Psoas muscle (tissue), 7 donors: ENCODE measurements at regions not wholly inside any gene's neighbourhood (a gene's known extent, or its start where the extent isn't known, plus 50 kb on each side); places are given as distances from the start of the nearest gene placed in this dataset.

ENCODE experiments used
- ATAC-seq, 4 donors: fragments of 200-7000 bp; cut with Tn5 transposase; one replicate each; pipeline ENCODE4 v1.9.1; 2020; ENCODE audit warnings: moderate library complexity in 3 of 4, mild to moderate bottlenecking in 2 of 4
- DNase-seq, 2 donors: peaks; one replicate each; pipeline ENCODE4 v3.0.0-alpha.2; 2020
- H3K27ac ChIP-seq: fragments of 200-600 bp; one replicate; pipeline ENCODE4 v1.8.0; 2022
- H3K27me3 ChIP-seq, 3 donors: fragments of 200-600 bp in 1 of 3; one replicate each; pipeline versions ENCODE4 v1.6.1 to v1.8.0; 2013 to 2022; ENCODE audit warnings: low read length in 2 of 3, mild to moderate bottlenecking in 2 of 3, moderate library complexity in 1 of 3; ENCODE audit not compliant: insufficient read depth in 3 of 3
- H3K36me3 ChIP-seq, 2 donors: fragments of 200-600 bp in 1 of 2; one replicate each; pipeline versions ENCODE4 v1.6.1 to v1.8.0; 2013 to 2022; ENCODE audit warnings: low read depth in 1 of 2, mild to moderate bottlenecking in 1 of 2, moderate library complexity in 1 of 2; ENCODE audit not compliant: insufficient read depth in 1 of 2
- H3K4me1 ChIP-seq: fragments of 200-600 bp; one replicate; pipeline ENCODE4 v1.8.0; 2022
- H3K4me3 ChIP-seq: fragments of 200-600 bp; one replicate; pipeline ENCODE4 v1.8.0; 2022; ENCODE audit warnings: mild to moderate bottlenecking
- H3K9me3 ChIP-seq: fragments of 200-600 bp; one replicate; pipeline ENCODE4 v1.8.0; 2022
- CTCF ChIP-seq: fragments of 200-600 bp; IDR thresholded peaks from one replicate; pipeline ENCODE4 v1.8.0; 2022; ENCODE audit warnings: antibody characterized with exemption
- WGBS, 3 donors: extraction: QIAGEN DNeasy Blood & Tissue Kit; methylation state at CpG; one replicate each; pipeline versions ENCODE4 v1.1.6 to v1.1.7; 2013; 5-methylcytosine and 5-hydroxymethylcytosine counted together
- intact Hi-C, 2 donors: fragments of 100-400 bp; cut with DNase I; formaldehyde crosslinking; loops; one replicate each; pipeline versions ENCODE4 v1.11.0 to v1.14.2; 2022
- donor health status: healthy with polysubstance abuse.
- donor health status: DM: no; HTN: no; CAD: no; lungs with moderate emphysema.
- donor health status: Bipolar disorder and iron deficiency.
- donor health status: healthy.
- donor health status: DM: yes; HTN: yes; CAD: no.
- donor health status: DM: no; HTN: no; CAD: no.
- donor health status: DM: yes; HTN: yes; CAD: no.

- intact Hi-C loops, result no loop called here
- H3K27me3 ChIP-seq, result peaks cover 0 to 3% (median 0%) of the 10 kb centered on the region in 3 donors
- no peak overlapping the region for H3K4me3 ChIP-seq
- H3K9me3 ChIP-seq, result no peaks in the 10 kb centered on the region
- no peak for DNase-seq
- no peaks in the 10 kb centered on the region for H3K36me3 ChIP-seq
- ATAC-seq, result peak in 1 of 4 donors; percentile 17
- no peak overlapping the region for H3K27ac ChIP-seq
- TF ChIP-seq CTCF, result no peak
- H3K4me1 ChIP-seq, result peaks cover 14% of the 10 kb centered on the region
- WGBS, 3 donors, result 72 to 85% (median 76%) methylated on average over 19 to 20 of the region's 20 CpGs
Measured at GRCh38 chr6:170025341-170025911, 265.5 kb downstream of the DLL1 start.

GRCh38 chr6:170024940-170025339, 265.9 kb downstream of the DLL1 start:
- 27 to 43% (median 30%) methylated on average over 7 of the region's 7 CpGs for WGBS, 3 donors
- no peaks in the 10 kb centered on the region for H3K36me3 ChIP-seq
- no peak overlapping the region for H3K27ac ChIP-seq
- DNase-seq, result no peak
- ATAC-seq, result peak; percentile 48 to 75 (median 68)
- intact Hi-C loops, result no loop called here
- TF ChIP-seq CTCF, result no peak
- no peak overlapping the region for H3K4me3 ChIP-seq
- peaks cover 14% of the 10 kb centered on the region for H3K4me1 ChIP-seq
- H3K9me3 ChIP-seq, result no peaks in the 10 kb centered on the region
- peaks cover 0 to 3% (median 0%) of the 10 kb centered on the region in 3 donors for H3K27me3 ChIP-seq

- peak in 1 of 4 donors; percentile 17 for ATAC-seq
- peaks cover 18% of the 10 kb centered on the region for H3K4me1 ChIP-seq
- peak overlapping the region; percentile 15 for H3K4me3 ChIP-seq
- H3K27me3 ChIP-seq, result peaks cover 0 to 3% (median 0%) of the 10 kb centered on the region in 3 donors
- no peaks in the 10 kb centered on the region for H3K36me3 ChIP-seq
- no peak overlapping the region for H3K27ac ChIP-seq
- DNase-seq, result no peak
- no peaks in the 10 kb centered on the region for H3K9me3 ChIP-seq
- no peak for TF ChIP-seq CTCF
- intact Hi-C loops, result no loop called here
- WGBS, 3 donors, result 87 to 90% (median 88%) methylated on average over 53 to 67 of the region's 67 CpGs
Measured at GRCh38 chr6:170023620-170024521, 267.0 kb downstream of the DLL1 start.

- WGBS, 3 donors, result 43 to 65% (median 56%) methylated on average over 65 to 77 of the region's 77 CpGs
- peak overlapping the region; percentile 15 for H3K4me3 ChIP-seq
- peaks cover 18% of the 10 kb centered on the region for H3K4me1 ChIP-seq
- no peak overlapping the region for H3K27ac ChIP-seq
- no peaks in the 10 kb centered on the region for H3K36me3 ChIP-seq
- TF ChIP-seq CTCF, result no peak
- DNase-seq (no peak), ATAC-seq (peak in 1 of 4 donors; percentile 14)
- peaks cover 0 to 3% (median 0%) of the 10 kb centered on the region in 3 donors for H3K27me3 ChIP-seq
- no peaks in the 10 kb centered on the region for H3K9me3 ChIP-seq
- intact Hi-C loops, result no loop called here
Measured at GRCh38 chr6:170022827-170023619, 267.9 kb downstream of the DLL1 start.
